ENCODE measurements at regions not wholly inside any gene's neighbourhood (a gene's known extent, or its start where the extent isn't known, plus 50 kb on each side); places are given as distances from the start of the nearest gene placed in this dataset.

DNA sequence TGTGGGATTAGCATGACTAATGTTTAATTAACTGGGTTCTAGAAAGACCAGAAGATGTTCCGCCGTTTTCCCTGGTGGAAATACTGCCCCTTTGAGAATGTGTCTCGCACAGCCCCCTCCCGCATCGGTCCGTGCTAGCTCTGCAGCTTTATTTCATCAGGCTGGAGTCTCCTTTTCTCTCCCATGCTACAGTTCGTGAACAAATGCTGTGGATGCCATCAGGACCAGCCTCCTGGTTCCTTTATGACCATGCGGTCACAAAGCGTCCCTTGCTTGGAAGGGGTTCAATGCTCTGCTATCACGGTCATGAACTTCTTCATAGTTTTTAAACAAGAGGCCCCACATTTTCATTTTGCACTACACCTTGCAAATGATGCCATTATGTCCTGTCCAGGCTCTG, 157.7 kb upstream of the TMEM132C start:
- H3K27ac ChIP-seq (ENCODE audit: low read depth, low read length) = no peak overlapping the region
- no peaks in the 10 kb centered on the region for H3K36me3 ChIP-seq (ENCODE audit: low read length)
- no peaks in the 10 kb centered on the region for H3K9me3 ChIP-seq (ENCODE audit: insufficient read depth, low read length)
- no peaks in the 10 kb centered on the region for H3K9me2 ChIP-seq (replicated peaks; ENCODE audit: insufficient read depth, low read length)
- H3F3A ChIP-seq (ENCODE audit: insufficient read depth) = no peaks in the 10 kb centered on the region
- no peaks in the 10 kb centered on the region for H3K27me3 ChIP-seq (ENCODE audit: low read length)
- H4K20me1 ChIP-seq (ENCODE audit: low read depth, low read length) = no peaks in the 10 kb centered on the region
- H3K4me2 ChIP-seq (ENCODE audit: low read depth, low read length, poor library complexity, severe bottlenecking) = no peak overlapping the region
- no peaks in the 10 kb centered on the region for H3K79me2 ChIP-seq (ENCODE audit: insufficient read depth, low read length)
- H3K4me3 ChIP-seq (ENCODE audit: insufficient read depth, low read length, poor library complexity, severe bottlenecking) = no peak overlapping the region
- no peak overlapping the region for H3K9ac ChIP-seq (ENCODE audit: low read length)
- H2AFZ ChIP-seq (ENCODE audit: low read depth, low read length, severe bottlenecking) = no peak overlapping the region
- TF ChIP-seq, protein P1, sequence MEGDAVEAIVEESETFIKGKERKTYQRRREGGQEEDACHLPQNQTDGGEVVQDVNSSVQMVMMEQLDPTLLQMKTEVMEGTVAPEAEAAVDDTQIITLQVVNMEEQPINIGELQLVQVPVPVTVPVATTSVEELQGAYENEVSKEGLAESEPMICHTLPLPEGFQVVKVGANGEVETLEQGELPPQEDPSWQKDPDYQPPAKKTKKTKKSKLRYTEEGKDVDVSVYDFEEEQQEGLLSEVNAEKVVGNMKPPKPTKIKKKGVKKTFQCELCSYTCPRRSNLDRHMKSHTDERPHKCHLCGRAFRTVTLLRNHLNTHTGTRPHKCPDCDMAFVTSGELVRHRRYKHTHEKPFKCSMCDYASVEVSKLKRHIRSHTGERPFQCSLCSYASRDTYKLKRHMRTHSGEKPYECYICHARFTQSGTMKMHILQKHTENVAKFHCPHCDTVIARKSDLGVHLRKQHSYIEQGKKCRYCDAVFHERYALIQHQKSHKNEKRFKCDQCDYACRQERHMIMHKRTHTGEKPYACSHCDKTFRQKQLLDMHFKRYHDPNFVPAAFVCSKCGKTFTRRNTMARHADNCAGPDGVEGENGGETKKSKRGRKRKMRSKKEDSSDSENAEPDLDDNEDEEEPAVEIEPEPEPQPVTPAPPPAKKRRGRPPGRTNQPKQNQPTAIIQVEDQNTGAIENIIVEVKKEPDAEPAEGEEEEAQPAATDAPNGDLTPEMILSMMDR (IDR thresholded peaks at IDR 0.05; ENCODE audit: insufficient read depth, low read length, poor library complexity, severe bottlenecking) = no peak
- TF ChIP-seq EZH2phosphoT487 (conservative IDR thresholded peaks at IDR 0.05; ENCODE audit: low read length) = no peak

DNA sequence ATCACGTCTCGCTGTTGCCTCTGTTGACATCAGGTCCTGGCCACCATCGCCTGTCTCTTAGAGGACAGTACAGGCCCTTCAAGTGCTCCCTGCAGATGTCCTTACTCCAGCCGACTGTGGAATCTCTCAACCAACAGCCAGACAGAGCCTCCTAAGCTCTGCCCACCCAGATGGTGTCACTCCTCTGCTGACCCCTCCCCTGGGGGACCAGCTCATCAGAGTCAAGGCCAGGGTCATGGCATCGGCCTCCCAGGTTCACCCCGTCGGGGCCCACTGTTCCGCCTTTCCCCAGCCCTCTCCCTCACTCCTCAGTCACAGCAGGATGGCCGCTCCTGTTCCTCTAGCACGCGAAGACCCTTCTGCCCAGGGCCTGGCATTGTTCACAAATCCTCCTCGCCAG, 157.3 kb upstream of the TMEM132C start:
- Histone ChIP-seq H3K9ac (ENCODE audit: low read length) (no peak overlapping the region), H2AFZ (ENCODE audit: low read depth, low read length, severe bottlenecking) (no peak overlapping the region), H3K9me2 (replicated peaks; ENCODE audit: insufficient read depth, low read length) (no peaks in the 10 kb centered on the region), H3F3A (ENCODE audit: insufficient read depth) (no peaks in the 10 kb centered on the region), H3K27ac (ENCODE audit: low read depth, low read length) (no peak overlapping the region), H4K20me1 (ENCODE audit: low read depth, low read length) (no peaks in the 10 kb centered on the region), H3K9me3 (ENCODE audit: insufficient read depth, low read length) (no peaks in the 10 kb centered on the region), H3K4me3 (ENCODE audit: insufficient read depth, low read length, poor library complexity, severe bottlenecking) (no peak overlapping the region), H3K36me3 (ENCODE audit: low read length) (no peaks in the 10 kb centered on the region), H3K27me3 (ENCODE audit: low read length) (no peaks in the 10 kb centered on the region), H3K79me2 (ENCODE audit: insufficient read depth, low read length) (no peaks in the 10 kb centered on the region), H3K4me2 (ENCODE audit: low read depth, low read length, poor library complexity, severe bottlenecking) (no peak overlapping the region)
- TF ChIP-seq EZH2phosphoT487 (conservative IDR thresholded peaks at IDR 0.05; ENCODE audit: low read length) = no peak
- TF ChIP-seq, protein P1 (IDR thresholded peaks at IDR 0.05; ENCODE audit: insufficient read depth, low read length, poor library complexity, severe bottlenecking) = no peak

DNA sequence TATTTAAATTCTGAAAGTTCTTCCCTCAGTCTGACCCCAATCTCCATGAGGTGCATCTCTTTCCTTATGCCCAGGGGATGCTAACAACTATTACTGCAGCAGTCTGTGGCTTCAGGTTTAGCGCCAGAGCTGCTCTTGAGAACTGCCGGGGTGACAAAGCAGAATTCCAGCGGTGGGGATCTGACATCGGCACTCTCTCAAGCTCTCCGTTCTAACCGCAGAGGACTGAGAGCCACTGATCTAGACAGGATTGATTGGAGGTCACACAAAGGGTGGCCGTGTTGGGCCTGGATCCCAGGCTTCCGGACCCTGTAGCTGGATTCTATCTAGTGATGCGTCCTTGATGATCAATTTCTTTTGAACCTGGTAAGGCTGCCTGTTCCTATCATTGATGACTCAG, 155.6 kb upstream of the TMEM132C start:
- TF ChIP-seq EZH2phosphoT487 (conservative IDR thresholded peaks at IDR 0.05; ENCODE audit: low read length) = no peak
- TF ChIP-seq, protein P1 (IDR thresholded peaks at IDR 0.05; ENCODE audit: insufficient read depth, low read length, poor library complexity, severe bottlenecking) = no peak
- H3K4me3 ChIP-seq (ENCODE audit: insufficient read depth, low read length, poor library complexity, severe bottlenecking) = no peak overlapping the region
- H3K27ac ChIP-seq (ENCODE audit: low read depth, low read length) = no peak overlapping the region
- H4K20me1 ChIP-seq (ENCODE audit: low read depth, low read length) = no peaks in the 10 kb centered on the region
- no peak overlapping the region for H2AFZ ChIP-seq (ENCODE audit: low read depth, low read length, severe bottlenecking)
- no peaks in the 10 kb centered on the region for H3F3A ChIP-seq (ENCODE audit: insufficient read depth)
- H3K9me2 ChIP-seq (replicated peaks; ENCODE audit: insufficient read depth, low read length) = no peaks in the 10 kb centered on the region
- no peaks in the 10 kb centered on the region for H3K79me2 ChIP-seq (ENCODE audit: insufficient read depth, low read length)
- no peaks in the 10 kb centered on the region for H3K27me3 ChIP-seq (ENCODE audit: low read length)
- H3K36me3 ChIP-seq (ENCODE audit: low read length) = no peaks in the 10 kb centered on the region
- no peak overlapping the region for H3K9ac ChIP-seq (ENCODE audit: low read length)
- no peaks in the 10 kb centered on the region for H3K9me3 ChIP-seq (ENCODE audit: insufficient read depth, low read length)
- no peak overlapping the region for H3K4me2 ChIP-seq (ENCODE audit: low read depth, low read length, poor library complexity, severe bottlenecking)
